ENCODE measurements at regions not wholly inside any gene's neighbourhood (a gene's known extent, or its start where the extent isn't known, plus 50 kb on each side); places are given as distances from the start of the nearest gene placed in this dataset.

- no peak for TF ChIP-seq ZBTB40 (IDR thresholded peaks at IDR 0.05; ENCODE audit: borderline replicate concordance)
These were observed 146.5 kb upstream of the LYPLAL1 start (continued) for GRCh38 chr1:219027146-219027673.

GRCh38 chr1:219031809-219032208 is 141.9 kb upstream of the LYPLAL1 start:
- in situ Hi-C loops (cut with MboI), result no loop called here
- ATAC-seq, result no peak
- H3K79me2 ChIP-seq (ENCODE audit: control insufficient read depth, insufficient read depth, low read length), result no peaks in the 10 kb centered on the region
- H3K4me3 ChIP-seq, result no peak overlapping the region
- POLR2A ChIA-PET, result no interaction called here
- no peak overlapping the region for H3K9ac ChIP-seq (ENCODE audit: control insufficient read depth, insufficient read depth, low read length)
- H3K27me3 ChIP-seq (replicated peaks in 1 of 2; ENCODE audit: control insufficient read depth in 2 of 2, insufficient read depth in 2 of 2, low read length in 1 of 2), result no peaks in the 10 kb centered on the region
- SMC1A ChIA-PET (ENCODE audit: uncharacterized antibody, unreplicated experiment), result interaction anchor here (1.3 kb wide), 1 partner anchor 16 kb away, joined by 3 read pairs; no protein-coding TSS in a partner anchor
- no peaks in the 10 kb centered on the region for H3K9me3 ChIP-seq (replicated peaks; ENCODE audit: control insufficient read depth, insufficient read depth, low read length)
- no TSS peak for BruUV-seq (replicated peaks)
- TF ChIP-seq MXI1 (IDR thresholded peaks at IDR 0.05; ENCODE audit: low read depth, low read length) (no peak), RUNX3 (IDR thresholded peaks at IDR 0.05; ENCODE audit: low read length) (no peak), ZSCAN29 (IDR thresholded peaks at IDR 0.05) (no peak), ZNF24 (IDR thresholded peaks at IDR 0.05) (no peak), ZNF274 (IDR thresholded peaks at IDR 0.05; ENCODE audit: insufficient read depth, insufficient read length) (no peak), ESRRA (IDR thresholded peaks at IDR 0.05; ENCODE audit: low read length) (no peak), GABPA (IDR thresholded peaks at IDR 0.05; ENCODE audit: low read depth) (no peak)
- intact Hi-C loops (cut with micrococcal nuclease; ENCODE audit: unreplicated experiment), result no loop called here
- no peaks in the 10 kb centered on the region for H4K20me1 ChIP-seq (ENCODE audit: control insufficient read depth, insufficient read depth)
- CTCF ChIA-PET, result no interaction called here
- H3K4me1 ChIP-seq (ENCODE audit: control insufficient read depth, insufficient read depth, low read length), result no peaks in the 10 kb centered on the region
- FAIRE-seq, result no peak
- RAD21 ChIA-PET (ENCODE audit: unreplicated experiment), result no interaction called here
- no peak overlapping the region for H2AFZ ChIP-seq (ENCODE audit: control insufficient read depth, low read depth, low read length)
- H3K4me2 ChIP-seq (ENCODE audit: control insufficient read depth, insufficient read depth), result no peak overlapping the region
- H3K27ac ChIP-seq (ENCODE audit: control insufficient read depth, insufficient read depth), result no peak overlapping the region
- no peaks in the 10 kb centered on the region for H3K36me3 ChIP-seq (ENCODE audit: control insufficient read depth in 2 of 2, insufficient read depth in 2 of 2, low read length in 1 of 2)
- DNase-seq (ENCODE audit: low read depth, low spot score), result no peak

Data from GM12878 (cell line).